Peyer's patch (tissue), 4 donors: ENCODE measurements at regions not wholly inside any gene's neighbourhood (a gene's known extent, or its start where the extent isn't known, plus 50 kb on each side); places are given as distances from the start of the nearest gene placed in this dataset.

ENCODE experiments used
- DNase-seq, 3 donors: peaks; one replicate each; pipeline ENCODE4 v3.0.0-alpha.2; 2017 to 2019
- H3K27ac ChIP-seq, 4 donors: fragments of 200-600 bp; sonication (generic); one replicate each; pipeline ENCODE4 v1.5.1; 2016 to 2019
- H3K27me3 ChIP-seq, 2 donors: fragments of 200-600 bp; sonication (generic); one replicate each; pipeline ENCODE4 v1.5.1; 2019
- H3K36me3 ChIP-seq, 3 donors: fragments of 200-600 bp; sonication (generic); one replicate each; pipeline ENCODE4 v1.5.1; 2016 to 2019
- H3K4me1 ChIP-seq, 4 donors: fragments of 200-600 bp; sonication (generic); one replicate each; pipeline ENCODE4 v1.5.1; 2016 to 2019
- H3K4me3 ChIP-seq, 4 donors: fragments of 200-600 bp; sonication (generic); 1 replicate in 3 of 4; 2 replicates in 1 of 4; pipeline ENCODE4 v1.5.1; 2016 to 2019; ENCODE audit warnings: mild to moderate bottlenecking in 1 of 4
- H3K9me3 ChIP-seq, 4 donors: fragments of 200-600 bp; sonication (generic); one replicate each; pipeline ENCODE4 v1.5.1; 2016 to 2019; ENCODE audit warnings: mild to moderate bottlenecking in 1 of 4
- POLR2A ChIP-seq, 2 donors: fragments of 450-650 bp; IDR thresholded peaks; one replicate each; pipeline ENCODE4 v1.5.1; 2017; ENCODE audit warnings: antibody characterized with exemption in 2 of 2, mild to moderate bottlenecking in 2 of 2, moderate library complexity in 2 of 2
- TF ChIP-seq, protein P1 (sequence below), 6 experiments: fragments of 450-650 bp in 4 of 6; fragments of 200-600 bp in 2 of 6; sonication (generic) in 1 of 6; IDR thresholded peaks; one replicate each; pipeline ENCODE4 v1.5.1; 2017 to 2019; ENCODE audit warnings: antibody characterized with exemption in 6 of 6, mild to moderate bottlenecking in 3 of 6, moderate library complexity in 1 of 6

GRCh38 chr9:20032413-20033006, 243.7 kb upstream of the SLC24A2 start:
- no peak overlapping the region for H3K4me3 ChIP-seq
- no peaks in the 10 kb centered on the region for H3K27me3 ChIP-seq
- DNase-seq, result no peak
- no peaks in the 10 kb centered on the region for H3K4me1 ChIP-seq
- no peak for TF ChIP-seq POLR2A (IDR thresholded peaks at IDR 0.05)
- TF ChIP-seq, protein P1, sequence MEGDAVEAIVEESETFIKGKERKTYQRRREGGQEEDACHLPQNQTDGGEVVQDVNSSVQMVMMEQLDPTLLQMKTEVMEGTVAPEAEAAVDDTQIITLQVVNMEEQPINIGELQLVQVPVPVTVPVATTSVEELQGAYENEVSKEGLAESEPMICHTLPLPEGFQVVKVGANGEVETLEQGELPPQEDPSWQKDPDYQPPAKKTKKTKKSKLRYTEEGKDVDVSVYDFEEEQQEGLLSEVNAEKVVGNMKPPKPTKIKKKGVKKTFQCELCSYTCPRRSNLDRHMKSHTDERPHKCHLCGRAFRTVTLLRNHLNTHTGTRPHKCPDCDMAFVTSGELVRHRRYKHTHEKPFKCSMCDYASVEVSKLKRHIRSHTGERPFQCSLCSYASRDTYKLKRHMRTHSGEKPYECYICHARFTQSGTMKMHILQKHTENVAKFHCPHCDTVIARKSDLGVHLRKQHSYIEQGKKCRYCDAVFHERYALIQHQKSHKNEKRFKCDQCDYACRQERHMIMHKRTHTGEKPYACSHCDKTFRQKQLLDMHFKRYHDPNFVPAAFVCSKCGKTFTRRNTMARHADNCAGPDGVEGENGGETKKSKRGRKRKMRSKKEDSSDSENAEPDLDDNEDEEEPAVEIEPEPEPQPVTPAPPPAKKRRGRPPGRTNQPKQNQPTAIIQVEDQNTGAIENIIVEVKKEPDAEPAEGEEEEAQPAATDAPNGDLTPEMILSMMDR (IDR thresholded peaks at IDR 0.05), result no peak
- H3K36me3 ChIP-seq, result no peaks in the 10 kb centered on the region
- H3K27ac ChIP-seq, result no peak overlapping the region
- H3K9me3 ChIP-seq, result no peaks in the 10 kb centered on the region

- no peaks in the 10 kb centered on the region for H3K36me3 ChIP-seq
- no peak for TF ChIP-seq POLR2A (IDR thresholded peaks at IDR 0.05)
- TF ChIP-seq, protein P1 (IDR thresholded peaks at IDR 0.05), result no peak
- DNase-seq, result no peak
- no peak overlapping the region for H3K27ac ChIP-seq
- H3K4me1 ChIP-seq, result no peaks in the 10 kb centered on the region
- no peaks in the 10 kb centered on the region for H3K9me3 ChIP-seq
- H3K4me3 ChIP-seq, result no peak overlapping the region
- no peaks in the 10 kb centered on the region for H3K27me3 ChIP-seq
These were observed 243.0 kb upstream of the SLC24A2 start for GRCh38 chr9:20031836-20032235.

DNA sequence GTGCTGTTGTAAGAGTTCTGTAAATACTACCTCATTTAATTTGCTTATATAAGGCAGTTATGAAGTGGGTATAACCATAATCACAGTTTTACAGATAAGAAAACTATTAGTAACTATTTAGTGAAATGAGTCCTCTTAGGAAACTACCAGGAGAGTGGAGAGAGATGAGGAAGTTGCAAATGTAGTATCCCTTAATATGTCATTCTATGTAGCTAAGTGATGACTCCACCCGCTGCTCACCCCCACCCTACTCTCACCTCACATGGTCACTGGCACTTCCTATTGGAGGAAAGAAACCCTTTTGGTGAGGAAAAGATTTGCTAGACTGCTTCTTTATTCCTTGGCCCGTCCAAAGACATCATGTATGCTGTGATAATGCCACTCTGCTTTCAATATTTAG, 241.8 kb upstream of the SLC24A2 start:
- Histone ChIP-seq H3K9me3 (no peaks in the 10 kb centered on the region), H3K4me1 (no peaks in the 10 kb centered on the region), H3K27ac (no peak overlapping the region), H3K27me3 (no peaks in the 10 kb centered on the region), H3K4me3 (no peak overlapping the region), H3K36me3 (no peaks in the 10 kb centered on the region)
- DNase-seq, result no peak
- TF ChIP-seq POLR2A (IDR thresholded peaks at IDR 0.05), result no peak
- TF ChIP-seq, protein P1 (IDR thresholded peaks at IDR 0.05), result no peak

GRCh38 chr9:20030221-20030620, 241.4 kb upstream of the SLC24A2 start:
- no peaks in the 10 kb centered on the region for H3K27me3 ChIP-seq

GRCh38 chr9:20028849-20029231, 240.0 kb upstream of the SLC24A2 start:
- Histone ChIP-seq H3K27ac (no peak overlapping the region), H3K27me3 (no peaks in the 10 kb centered on the region), H3K36me3 (no peaks in the 10 kb centered on the region), H3K4me1 (no peaks in the 10 kb centered on the region), H3K9me3 (no peaks in the 10 kb centered on the region), H3K4me3 (no peak overlapping the region)
- TF ChIP-seq, protein P1 (IDR thresholded peaks at IDR 0.05), result no peak
- no peak for TF ChIP-seq POLR2A (IDR thresholded peaks at IDR 0.05)
- DNase-seq, result no peak

More at GRCh38 chr9:20030221-20030620, 241.4 kb upstream of the SLC24A2 start:
- H3K4me3 ChIP-seq, result no peak overlapping the region
- no peaks in the 10 kb centered on the region for H3K4me1 ChIP-seq
- TF ChIP-seq, protein P1 (IDR thresholded peaks at IDR 0.05), result no peak
- no peak for TF ChIP-seq POLR2A (IDR thresholded peaks at IDR 0.05)
- DNase-seq, result no peak
- H3K36me3 ChIP-seq, result no peaks in the 10 kb centered on the region
- no peak overlapping the region for H3K27ac ChIP-seq
- no peaks in the 10 kb centered on the region for H3K9me3 ChIP-seq
